ENCODE measurements at regions not wholly inside any gene's neighbourhood (a gene's known extent, or its start where the extent isn't known, plus 50 kb on each side); places are given as distances from the start of the nearest gene placed in this dataset.

DNA sequence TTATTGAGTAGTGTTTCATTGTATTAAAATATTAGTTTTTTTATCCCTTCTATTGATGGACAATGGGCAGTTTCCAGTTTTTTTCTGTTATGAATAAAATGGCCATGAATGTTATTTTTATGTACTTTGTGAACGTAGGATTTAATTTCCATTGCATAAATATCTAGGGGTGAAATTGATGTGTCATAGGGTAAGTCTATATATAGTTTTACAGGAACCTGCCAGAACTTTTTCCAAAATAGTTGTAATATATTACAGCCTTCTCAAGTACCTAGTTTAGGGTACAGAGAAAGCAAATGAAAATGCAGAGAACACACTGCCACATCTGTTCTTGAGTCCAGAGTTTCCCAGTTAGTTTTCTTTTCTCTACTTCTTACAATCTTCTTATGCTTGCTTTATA, 378.6 kb downstream of the MEIS1 start:
- Mint-ChIP-seq H3K36me3 (ENCODE audit: low read depth) (no peaks in the 10 kb centered on the region), H3K27ac (no peak overlapping the region), H3K9me3 (no peaks in the 10 kb centered on the region), H3K4me1 (no peaks in the 10 kb centered on the region), H3K27me3 (no peaks in the 10 kb centered on the region), H3K4me3 (no peak overlapping the region)
- DNase-seq = no peak
- POLR2A ChIA-PET = no interaction called here
- CTCF ChIA-PET = no interaction called here

DNA sequence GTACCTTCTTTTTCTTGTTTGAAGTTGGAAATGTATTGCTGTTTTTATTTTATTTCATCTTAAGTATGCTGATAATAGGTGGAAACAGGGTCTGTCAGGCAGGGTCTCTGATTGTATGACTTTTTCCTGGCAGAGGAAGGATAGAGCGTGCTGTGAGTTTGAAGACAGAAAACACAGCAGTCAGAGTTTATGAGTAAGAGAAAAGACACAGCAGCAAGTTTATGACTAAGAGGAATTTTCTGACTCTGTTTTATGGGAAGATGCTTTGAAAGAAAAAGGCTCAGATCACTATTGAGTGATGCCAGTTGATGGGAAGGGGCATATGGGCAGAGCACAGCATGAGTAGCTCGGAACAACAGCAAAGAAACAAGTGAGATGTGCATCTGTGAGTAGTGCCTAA, 379.1 kb downstream of the MEIS1 start:
- POLR2A ChIA-PET = no interaction called here
- Mint-ChIP-seq H3K4me3 (no peak overlapping the region), H3K4me1 (no peaks in the 10 kb centered on the region), H3K36me3 (ENCODE audit: low read depth) (no peaks in the 10 kb centered on the region), H3K27me3 (no peaks in the 10 kb centered on the region), H3K9me3 (peaks cover under 1% of the 10 kb centered on the region), H3K27ac (no peak overlapping the region)
- CTCF ChIA-PET = no interaction called here
- DNase-seq = no peak

DNA sequence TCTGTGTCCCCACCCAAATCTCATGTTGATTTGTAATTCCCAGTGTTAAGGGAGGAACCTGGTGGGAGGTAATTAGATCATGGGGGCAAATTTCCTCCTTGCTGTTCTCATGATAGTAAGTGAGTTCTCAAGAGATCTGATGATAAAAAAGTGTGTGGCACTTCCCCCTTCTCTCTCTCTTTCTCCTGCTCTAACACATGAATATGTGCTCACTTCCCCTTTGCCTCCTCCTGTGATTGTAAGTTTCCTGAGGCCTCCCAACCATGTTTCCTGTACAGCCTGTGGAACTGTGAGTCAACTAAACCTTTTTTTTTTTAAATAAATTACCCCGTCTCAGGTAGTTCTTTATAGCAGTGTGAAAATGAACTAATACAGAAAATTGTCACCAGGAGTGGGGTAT, 380.0 kb downstream of the MEIS1 start:
- POLR2A ChIA-PET = no interaction called here
- Mint-ChIP-seq H3K27ac (no peak overlapping the region), H3K9me3 (peaks cover 3% of the 10 kb centered on the region), H3K4me3 (no peak overlapping the region), H3K4me1 (no peaks in the 10 kb centered on the region), H3K27me3 (no peaks in the 10 kb centered on the region), H3K36me3 (ENCODE audit: low read depth) (no peaks in the 10 kb centered on the region)
- CTCF ChIA-PET = no interaction called here
- DNase-seq = no peak

DNA sequence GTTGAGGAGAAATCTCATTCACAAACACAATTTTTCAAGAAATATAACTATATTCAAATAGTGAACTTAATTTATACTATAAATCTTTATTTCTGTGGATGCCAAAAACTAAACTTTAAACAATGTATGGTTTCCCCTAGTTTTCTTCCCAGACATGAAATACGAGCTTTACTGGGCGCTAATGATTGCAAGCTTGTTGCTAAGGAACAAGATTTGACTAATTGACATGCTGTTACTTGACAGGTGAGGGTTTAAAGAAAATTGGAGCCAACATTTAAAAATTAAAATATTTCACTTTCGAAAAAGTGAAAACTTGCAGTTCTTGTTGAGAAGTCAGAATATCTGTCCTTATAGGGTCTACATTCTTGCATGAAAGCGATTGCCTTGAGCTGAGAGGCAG, 381.0 kb downstream of the MEIS1 start:
- H3K27me3 Mint-ChIP-seq = no peaks in the 10 kb centered on the region
- ChIA-PET POLR2A (no interaction called here), CTCF (no interaction called here)
- no peaks in the 10 kb centered on the region for H3K4me1 Mint-ChIP-seq
- H3K9me3 Mint-ChIP-seq = peaks cover 3% of the 10 kb centered on the region
- no peaks in the 10 kb centered on the region for H3K36me3 Mint-ChIP-seq (ENCODE audit: low read depth)
- H3K4me3 Mint-ChIP-seq = no peak overlapping the region
- no peak for DNase-seq
- no peak overlapping the region for H3K27ac Mint-ChIP-seq

DNA sequence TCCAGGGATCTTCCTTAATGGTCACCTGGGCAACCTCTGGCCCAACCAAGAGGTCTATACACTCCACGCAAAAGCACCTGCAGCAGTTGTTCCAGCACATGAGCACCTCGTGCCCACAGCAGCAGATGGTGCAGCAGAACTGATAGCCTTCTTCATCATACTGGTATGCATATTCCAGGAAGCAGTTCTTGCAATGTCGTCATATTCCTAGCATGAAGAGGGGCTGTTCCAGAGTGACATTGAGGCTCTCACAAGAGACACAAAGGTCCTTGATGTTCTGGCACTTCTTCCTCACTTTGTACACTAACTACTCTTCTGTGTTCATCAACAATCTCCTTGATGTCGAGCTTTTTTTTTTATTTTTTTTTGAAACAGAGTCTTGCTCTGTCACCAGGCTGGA, 386.2 kb downstream of the MEIS1 start:
- no peaks in the 10 kb centered on the region for H3K27me3 Mint-ChIP-seq
- ChIA-PET CTCF (no interaction called here), POLR2A (no interaction called here)
- H3K36me3 Mint-ChIP-seq (ENCODE audit: low read depth) = no peaks in the 10 kb centered on the region
- H3K27ac Mint-ChIP-seq = no peak overlapping the region
- no peak overlapping the region for H3K4me3 Mint-ChIP-seq
- no peaks in the 10 kb centered on the region for H3K4me1 Mint-ChIP-seq
- no peak for DNase-seq
- H3K9me3 Mint-ChIP-seq = peaks cover 3% of the 10 kb centered on the region

DNA sequence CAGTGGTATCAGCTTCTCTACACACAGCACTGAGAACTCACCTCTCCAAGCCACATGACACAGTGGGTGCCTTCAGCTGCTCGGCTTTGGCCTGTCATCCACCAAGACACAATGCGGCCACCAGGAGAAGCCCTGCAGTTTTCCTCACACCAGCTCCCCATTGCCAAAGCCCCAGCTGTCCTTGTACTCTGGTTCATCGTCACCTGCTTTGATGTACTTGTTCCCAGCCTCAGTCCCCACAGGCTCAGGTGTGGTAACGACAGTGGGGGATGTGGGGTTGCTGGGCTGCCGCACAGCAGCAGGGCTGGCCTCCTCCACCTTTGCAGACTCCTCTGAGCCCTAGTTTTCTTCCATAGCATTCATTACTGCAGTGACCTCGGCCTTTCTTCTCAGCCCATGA, 387.3 kb downstream of the MEIS1 start:
- no peak for DNase-seq
- Mint-ChIP-seq H3K27me3 (no peaks in the 10 kb centered on the region), H3K9me3 (peaks cover 3% of the 10 kb centered on the region), H3K27ac (no peak overlapping the region), H3K4me1 (no peaks in the 10 kb centered on the region), H3K36me3 (ENCODE audit: low read depth) (no peaks in the 10 kb centered on the region), H3K4me3 (no peak overlapping the region)
- ChIA-PET POLR2A (no interaction called here), CTCF (no interaction called here)

DNA sequence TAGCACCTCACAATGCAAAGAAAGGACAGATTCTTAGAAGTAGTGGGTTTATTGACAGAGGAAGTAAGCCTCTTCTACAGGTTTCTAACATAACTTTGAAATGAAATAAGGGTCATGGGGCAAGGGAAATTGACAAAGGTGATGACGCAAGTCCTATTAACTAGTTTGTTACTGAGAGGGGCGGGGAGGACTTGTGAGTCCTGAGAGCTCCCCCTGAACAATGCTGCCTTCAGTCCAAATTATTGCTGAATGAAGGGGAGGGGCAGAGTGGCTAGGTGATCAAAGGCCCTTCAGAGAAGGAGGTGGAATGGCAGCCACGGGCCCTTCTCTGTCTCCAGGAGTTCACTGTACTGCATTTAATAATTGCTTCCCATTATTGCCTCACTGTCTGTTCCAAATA, 390.0 kb downstream of the MEIS1 start:
- no peaks in the 10 kb centered on the region for H3K27me3 Mint-ChIP-seq
- DNase-seq = no peak
- no peaks in the 10 kb centered on the region for H3K4me1 Mint-ChIP-seq
- no peaks in the 10 kb centered on the region for H3K9me3 Mint-ChIP-seq
- no peaks in the 10 kb centered on the region for H3K36me3 Mint-ChIP-seq (ENCODE audit: low read depth)
- ChIA-PET POLR2A (no interaction called here), CTCF (no interaction called here)
- H3K4me3 Mint-ChIP-seq = no peak overlapping the region
- H3K27ac Mint-ChIP-seq = no peak overlapping the region

DNA sequence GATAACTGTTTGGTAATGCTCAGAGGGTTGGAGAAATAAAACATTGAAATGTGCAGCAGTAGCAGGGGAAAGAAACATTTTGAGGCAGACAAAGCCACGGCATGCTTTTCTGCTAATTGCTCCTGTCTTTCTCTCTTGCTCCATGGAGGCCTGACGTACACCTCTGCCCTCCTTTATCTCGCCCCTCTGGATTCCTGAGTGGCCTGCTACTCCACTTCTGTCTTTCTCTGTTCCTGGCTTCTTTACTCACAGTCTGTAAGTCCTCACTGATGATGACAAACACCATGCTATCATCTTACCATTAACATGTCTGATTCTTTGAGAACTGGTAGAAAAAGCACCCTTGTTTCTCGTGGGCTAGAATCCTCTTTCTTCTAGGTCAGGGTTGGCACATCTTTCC, 392.9 kb downstream of the MEIS1 start:
- no peaks in the 10 kb centered on the region for H3K4me1 Mint-ChIP-seq
- ChIA-PET POLR2A (no interaction called here), CTCF (no interaction called here)
- no peaks in the 10 kb centered on the region for H3K36me3 Mint-ChIP-seq (ENCODE audit: low read depth)
- H3K27me3 Mint-ChIP-seq = no peaks in the 10 kb centered on the region
- no peak overlapping the region for H3K4me3 Mint-ChIP-seq
- DNase-seq = no peak
- peaks cover 2% of the 10 kb centered on the region for H3K9me3 Mint-ChIP-seq
- H3K27ac Mint-ChIP-seq = no peak overlapping the region

DNA sequence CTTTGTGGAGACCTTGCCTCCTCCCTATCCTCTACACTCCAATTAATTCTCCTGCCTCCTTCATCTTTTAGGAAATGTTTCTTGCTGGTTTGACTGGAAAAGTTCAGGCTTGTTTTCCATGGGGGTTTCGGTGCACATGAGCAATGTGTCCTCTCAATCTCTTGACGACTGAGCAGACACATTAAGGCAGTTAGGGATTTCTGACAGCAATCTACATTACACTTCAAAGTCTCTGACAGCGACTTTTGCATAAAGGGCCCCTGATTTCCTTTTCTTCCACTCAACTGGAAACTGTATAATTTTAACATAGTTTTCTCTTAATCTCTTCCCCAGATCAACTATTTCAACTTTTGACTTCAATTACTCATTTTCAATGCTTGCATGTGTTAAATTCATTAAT, 394.0 kb downstream of the MEIS1 start:
- DNase-seq = no peak
- POLR2A ChIA-PET = no interaction called here
- Mint-ChIP-seq H3K27ac (no peak overlapping the region), H3K36me3 (ENCODE audit: low read depth) (no peaks in the 10 kb centered on the region), H3K9me3 (peaks cover 2% of the 10 kb centered on the region), H3K27me3 (no peaks in the 10 kb centered on the region), H3K4me3 (no peak overlapping the region), H3K4me1 (no peaks in the 10 kb centered on the region)
- CTCF ChIA-PET = no interaction called here

DNA sequence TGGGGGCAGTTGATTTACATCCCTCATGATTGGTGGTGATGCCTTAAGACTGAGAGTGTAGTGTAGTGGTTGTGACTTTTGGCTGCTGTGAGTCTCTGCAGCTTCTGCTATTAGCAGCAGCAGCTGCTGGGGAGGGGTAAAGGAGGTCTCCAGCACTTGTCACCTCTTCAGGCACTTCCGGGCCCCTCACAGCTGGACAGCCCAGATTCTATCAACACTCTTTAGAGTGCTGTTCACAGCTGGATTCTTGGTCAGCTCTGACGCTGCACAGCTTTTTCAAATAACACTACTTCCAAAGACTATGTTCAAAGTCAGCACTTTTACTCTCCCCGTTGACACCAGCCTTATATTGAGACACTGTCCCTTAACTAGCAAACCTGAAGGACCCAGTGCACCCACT, 396.0 kb downstream of the MEIS1 start:
- Mint-ChIP-seq H3K36me3 (ENCODE audit: low read depth) (no peaks in the 10 kb centered on the region), H3K9me3 (peaks cover 2% of the 10 kb centered on the region), H3K4me1 (no peaks in the 10 kb centered on the region), H3K27ac (no peak overlapping the region), H3K27me3 (no peaks in the 10 kb centered on the region), H3K4me3 (no peak overlapping the region)
- POLR2A ChIA-PET = no interaction called here
- DNase-seq = no peak
- CTCF ChIA-PET = no interaction called here

DNA sequence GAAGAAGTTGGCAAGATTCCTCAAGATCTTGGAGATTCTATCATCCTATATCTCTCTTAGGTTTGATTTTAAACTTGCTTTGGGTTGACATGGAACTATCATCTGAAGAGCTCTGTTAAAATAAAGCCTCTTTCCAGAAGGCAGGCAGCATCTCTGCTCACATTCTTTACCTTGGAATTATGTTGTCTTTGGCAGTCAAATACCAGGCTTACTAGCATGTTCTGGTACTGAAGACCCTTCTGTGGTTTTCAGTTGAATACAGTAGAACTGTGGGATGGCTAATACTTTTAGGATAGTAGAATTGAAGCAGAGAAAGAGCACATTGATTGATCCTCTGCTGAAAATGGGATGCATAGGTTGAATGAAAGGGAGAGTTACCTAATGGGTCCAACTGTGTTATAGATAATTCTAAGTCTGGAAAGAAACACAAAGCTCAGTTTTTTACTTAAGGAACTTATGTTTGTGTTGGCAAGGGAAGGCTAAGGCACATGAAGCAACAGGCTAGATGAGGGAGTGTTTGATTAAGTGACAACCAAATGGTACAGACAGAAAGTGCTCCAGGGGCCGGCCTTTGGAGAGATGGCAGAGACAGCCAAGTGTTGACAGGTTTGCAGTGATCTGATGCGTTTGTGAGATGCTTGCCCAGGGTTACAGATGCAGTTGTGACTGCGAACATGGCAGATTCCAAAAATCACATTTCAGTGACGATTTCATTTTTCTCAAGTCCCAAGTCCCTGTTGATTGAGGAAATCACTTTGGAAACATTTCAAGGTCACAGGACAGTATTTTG, 397.9 kb downstream of the MEIS1 start:
- Mint-ChIP-seq H3K9me3 (peaks cover 2% of the 10 kb centered on the region), H3K4me1 (no peaks in the 10 kb centered on the region), H3K36me3 (ENCODE audit: low read depth) (no peaks in the 10 kb centered on the region), H3K27me3 (no peaks in the 10 kb centered on the region), H3K4me3 (no peak overlapping the region), H3K27ac (no peak overlapping the region)
- no peak for DNase-seq
- ChIA-PET CTCF (no interaction called here), POLR2A (no interaction called here)

DNA sequence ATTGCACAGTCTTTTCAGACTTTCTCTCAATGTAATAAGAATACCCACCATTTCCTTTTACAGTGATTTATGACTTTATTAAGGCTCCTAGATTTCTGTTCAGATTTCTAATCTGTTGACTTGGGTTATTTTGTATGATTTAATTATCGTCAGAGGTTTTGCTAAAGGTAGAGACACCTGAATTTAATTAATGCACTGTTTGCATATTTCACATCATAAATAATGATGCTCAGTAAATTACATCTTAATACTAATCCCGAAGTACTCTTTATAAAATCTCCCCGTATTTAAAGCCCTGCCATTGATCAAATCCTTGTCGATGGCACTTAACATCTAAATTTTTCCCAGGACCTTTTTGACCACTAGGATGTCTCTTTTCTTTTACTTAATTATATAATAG, 399.9 kb downstream of the MEIS1 start:
- H3K4me1 Mint-ChIP-seq = no peaks in the 10 kb centered on the region
- no peaks in the 10 kb centered on the region for H3K36me3 Mint-ChIP-seq (ENCODE audit: low read depth)

DNA sequence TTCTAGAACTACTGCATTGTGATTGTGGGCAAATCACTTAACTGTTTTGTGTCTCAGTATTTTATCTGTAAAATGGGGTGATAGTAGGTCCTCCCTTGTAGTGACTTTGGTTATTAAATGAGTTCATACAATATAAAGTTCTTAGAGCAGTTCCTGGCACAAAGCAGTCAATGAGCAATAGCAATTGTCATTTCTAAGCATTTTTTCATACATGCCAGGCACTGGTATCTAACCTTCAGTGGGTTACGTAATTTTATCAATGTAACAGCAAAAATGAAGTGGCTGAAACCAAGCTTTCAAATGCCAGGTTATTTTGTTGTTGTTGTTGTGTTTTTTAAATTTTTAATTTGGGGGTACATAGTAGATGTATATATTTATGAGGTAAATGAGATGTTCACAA, 401.9 kb downstream of the MEIS1 start:
- no peak for DNase-seq
- no peak overlapping the region for H3K27ac Mint-ChIP-seq
- no peaks in the 10 kb centered on the region for H3K27me3 Mint-ChIP-seq
- no peaks in the 10 kb centered on the region for H3K9me3 Mint-ChIP-seq
- ChIA-PET POLR2A (no interaction called here), CTCF (no interaction called here)
- H3K36me3 Mint-ChIP-seq (ENCODE audit: low read depth) = no peaks in the 10 kb centered on the region
- no peak overlapping the region for H3K4me3 Mint-ChIP-seq
- no peaks in the 10 kb centered on the region for H3K4me1 Mint-ChIP-seq

More for the DNA sequence above, 399.9 kb downstream of the MEIS1 start:
- Mint-ChIP-seq H3K4me3 (no peak overlapping the region), H3K27ac (no peak overlapping the region), H3K27me3 (no peaks in the 10 kb centered on the region), H3K9me3 (peaks cover 2% of the 10 kb centered on the region)
- ChIA-PET POLR2A (no interaction called here), CTCF (no interaction called here)
- no peak for DNase-seq

DNA sequence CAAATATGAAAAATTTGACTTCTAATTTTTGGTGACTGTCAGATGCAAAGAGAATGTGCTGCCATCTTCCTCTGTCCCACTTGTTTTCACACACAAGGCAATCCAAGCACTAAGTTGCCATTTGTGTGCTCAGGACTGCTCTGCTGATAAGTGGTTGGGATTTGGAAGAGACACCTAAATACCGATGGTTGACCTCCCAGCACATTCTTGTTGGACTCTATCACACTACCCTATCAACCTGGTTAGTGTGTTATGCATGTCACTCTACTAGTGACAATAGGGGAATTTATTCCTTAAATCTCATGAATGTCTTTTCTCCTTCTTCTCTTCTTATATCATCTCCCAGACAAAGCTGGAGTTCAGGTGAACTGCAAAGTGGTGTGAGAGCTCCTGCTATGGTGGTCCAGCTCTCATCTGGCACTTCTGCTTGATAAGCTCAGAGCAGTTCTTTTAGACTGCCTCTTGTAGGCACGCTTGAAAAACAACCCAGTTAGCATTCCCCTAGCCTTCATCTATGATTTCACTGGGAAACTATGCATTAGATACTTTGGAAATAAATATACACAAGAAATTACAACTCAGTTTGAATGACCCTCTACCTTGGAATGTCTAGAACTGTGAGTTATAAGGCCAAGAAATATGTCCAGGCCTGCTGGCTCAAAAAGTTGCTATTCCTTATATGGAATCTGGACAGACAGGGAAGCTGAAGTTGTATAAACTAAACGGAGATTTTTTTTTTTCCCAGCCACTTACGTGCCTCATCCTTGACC, 404.8 kb downstream of the MEIS1 start:
- POLR2A ChIA-PET = no interaction called here
- CTCF ChIA-PET = no interaction called here

More for the DNA sequence above, 404.8 kb downstream of the MEIS1 start:
- Mint-ChIP-seq H3K27me3 (no peaks in the 10 kb centered on the region), H3K9me3 (no peaks in the 10 kb centered on the region), H3K4me3 (no peak overlapping the region), H3K4me1 (no peaks in the 10 kb centered on the region), H3K36me3 (ENCODE audit: low read depth) (no peaks in the 10 kb centered on the region), H3K27ac (no peak overlapping the region)
- DNase-seq = no peak
